Muscle of arm (tissue), 1 donor: ENCODE measurements at regions not wholly inside any gene's neighbourhood (a gene's known extent, or its start where the extent isn't known, plus 50 kb on each side); places are given as distances from the start of the nearest gene placed in this dataset.
"Not testable (repeated sequence)": the region's sequence is repeated elsewhere in the genome, so short reads cannot be mapped to it uniquely, and the experiment has no call there.

Source experiments
- DNase-seq: peaks from one replicate; pipeline ENCODE4 v3.0.0-alpha.2; 2013

DNA sequence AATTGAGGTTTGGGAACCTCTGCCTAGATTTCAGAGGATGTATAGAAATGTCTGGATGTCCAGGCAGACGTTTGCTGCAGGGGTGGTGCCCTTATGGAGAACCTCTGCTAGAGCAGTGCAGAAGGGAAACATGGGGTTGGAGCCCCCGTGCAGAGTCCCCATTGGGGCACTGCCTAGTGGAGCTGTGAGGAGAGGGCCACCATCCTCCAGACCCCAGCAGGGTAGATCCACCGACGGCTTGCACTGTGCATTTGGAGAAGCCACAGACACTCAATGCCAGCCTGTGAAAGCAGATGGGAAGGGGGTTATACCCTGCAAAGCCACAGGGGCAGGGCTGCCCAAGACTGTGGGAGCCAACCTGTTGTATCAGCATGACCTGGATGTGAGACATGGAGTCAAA is 354.6 kb downstream of the ZNF326 start:
- no peak for DNase-seq

DNA sequence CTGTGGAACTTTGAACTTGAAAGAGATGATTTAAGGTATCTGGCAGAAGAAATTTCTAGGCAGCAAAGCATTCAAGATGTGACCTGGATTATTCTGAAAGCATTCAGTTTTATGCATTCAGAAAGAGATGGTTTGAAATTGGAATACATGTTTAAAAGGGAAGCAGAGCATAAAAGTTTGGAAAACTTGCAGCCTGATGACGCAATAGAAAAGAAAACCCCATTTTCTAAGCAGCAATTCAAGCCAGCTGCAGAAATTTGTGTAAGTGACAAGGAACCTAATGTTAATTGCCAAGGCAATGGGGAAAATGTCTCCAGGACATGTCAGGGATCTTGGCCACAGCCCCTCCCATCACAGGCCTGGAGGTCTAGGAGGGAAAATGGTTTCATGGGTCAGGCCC is 354.0 kb downstream of the ZNF326 start:
- no peak for DNase-seq

DNA sequence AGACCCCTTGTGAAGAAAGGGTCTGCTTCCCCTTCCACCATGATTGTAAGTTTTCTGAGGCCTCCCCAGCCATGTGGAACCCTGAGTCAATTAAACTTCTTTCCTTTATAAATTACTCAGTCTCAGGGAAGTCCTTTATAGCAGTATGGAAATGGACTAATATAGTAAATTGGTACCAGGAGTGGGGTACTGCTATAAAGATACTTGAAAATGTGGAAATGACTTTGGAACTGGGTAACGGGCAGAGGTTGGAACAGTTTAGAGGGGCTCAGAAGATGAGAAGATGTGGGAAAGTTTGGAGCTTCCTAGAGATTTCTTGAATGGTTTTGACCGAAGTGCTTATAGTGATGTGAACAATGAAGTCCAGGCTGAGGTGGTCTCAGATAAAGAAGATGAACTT is 353.5 kb downstream of the ZNF326 start:
- not testable (repeated sequence) for DNase-seq

DNA sequence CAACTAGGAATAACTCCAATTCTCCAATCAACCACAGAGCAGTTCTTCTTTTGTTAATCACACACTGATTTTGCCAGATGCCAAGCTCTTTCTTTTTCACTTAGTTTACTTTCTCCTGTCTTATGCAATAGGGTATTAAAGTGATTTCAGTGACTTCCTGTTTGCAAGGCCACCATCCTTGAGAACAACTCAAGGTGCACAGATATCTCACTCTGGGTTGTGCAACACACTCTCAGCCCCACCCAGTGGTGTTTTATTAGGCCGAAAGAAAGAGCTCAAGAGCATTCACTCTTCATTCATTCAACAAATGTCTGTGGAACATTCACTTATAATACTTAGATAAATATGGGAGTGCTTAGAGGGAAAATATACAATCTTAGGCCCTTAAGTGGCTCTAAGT is 352.5 kb downstream of the ZNF326 start:
- no peak for DNase-seq

DNA sequence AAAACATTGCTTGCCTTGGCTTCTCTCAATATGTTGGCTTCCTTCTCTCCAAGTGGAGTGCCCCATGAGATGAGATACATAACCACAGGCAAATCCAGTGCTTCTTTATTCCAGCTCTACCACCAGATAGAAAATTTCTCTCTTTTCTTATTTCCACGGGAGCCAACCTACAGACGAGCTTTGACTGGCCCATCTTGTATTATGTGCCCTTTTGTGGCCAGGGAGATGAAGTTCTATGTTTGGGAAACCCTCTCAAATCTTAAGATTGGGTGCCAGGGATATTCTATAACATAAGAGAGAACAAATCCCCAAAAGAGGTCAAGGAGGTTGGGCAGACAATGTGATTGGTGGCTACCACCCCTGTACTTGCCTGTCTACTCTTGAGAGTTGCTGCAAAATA is 351.8 kb downstream of the ZNF326 start:
- DNase-seq, result no peak

DNA sequence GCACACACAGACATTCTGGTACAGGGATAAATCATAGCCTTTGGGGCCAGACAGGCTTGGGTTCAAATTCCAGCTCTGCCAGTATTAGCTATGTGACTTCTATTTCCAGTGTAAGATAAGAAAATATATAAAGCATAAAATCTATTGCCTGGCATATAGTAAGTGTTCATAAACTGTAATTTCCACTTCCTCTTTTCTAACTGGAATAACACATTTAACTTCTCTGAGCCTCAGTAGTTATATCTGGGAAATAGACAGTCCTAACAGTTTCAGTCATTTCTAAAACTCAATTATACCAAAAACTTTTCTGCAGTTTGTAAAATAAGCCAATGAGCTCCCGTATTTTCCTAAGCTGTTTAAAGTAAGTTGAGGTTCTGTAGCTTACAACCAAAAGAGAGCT is 351.4 kb downstream of the ZNF326 start:
- no peak for DNase-seq

DNA sequence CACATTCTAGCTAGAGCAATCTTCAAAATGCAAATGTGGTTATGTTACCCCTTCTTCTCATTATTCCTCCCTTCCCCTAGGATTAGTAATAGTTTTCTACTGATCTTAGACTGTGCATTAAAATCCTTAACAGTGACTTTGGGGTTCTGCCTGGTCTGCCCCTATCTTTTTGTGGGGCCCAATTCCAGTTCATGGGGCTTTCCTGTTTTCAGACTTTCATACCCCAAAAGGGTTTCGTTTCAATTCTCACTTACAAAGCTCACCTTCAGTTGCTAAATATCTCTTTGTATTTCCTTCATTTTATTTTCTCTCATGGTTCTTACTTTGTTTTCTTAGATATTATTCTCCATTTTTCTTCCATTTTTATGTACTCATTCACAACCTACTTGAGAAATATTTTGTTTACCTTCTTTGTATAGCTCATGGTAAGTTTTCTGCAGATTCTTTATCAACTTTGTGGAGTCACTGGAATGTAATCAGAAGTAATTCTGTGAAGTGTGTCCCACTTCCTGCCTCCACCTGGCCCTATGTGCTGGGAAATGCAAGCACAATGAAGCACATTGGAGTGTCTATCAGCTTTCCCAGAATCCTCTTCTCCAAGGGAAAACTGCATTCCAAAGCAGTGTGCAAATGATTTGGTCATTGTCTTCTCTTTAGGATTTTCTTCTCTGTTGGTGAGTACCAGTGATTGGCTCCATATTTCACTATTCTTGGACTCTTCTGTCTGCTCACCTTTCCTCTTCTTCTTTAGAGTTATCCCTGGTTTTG is 350.2 kb downstream of the ZNF326 start:
- DNase-seq, result no peak

DNA sequence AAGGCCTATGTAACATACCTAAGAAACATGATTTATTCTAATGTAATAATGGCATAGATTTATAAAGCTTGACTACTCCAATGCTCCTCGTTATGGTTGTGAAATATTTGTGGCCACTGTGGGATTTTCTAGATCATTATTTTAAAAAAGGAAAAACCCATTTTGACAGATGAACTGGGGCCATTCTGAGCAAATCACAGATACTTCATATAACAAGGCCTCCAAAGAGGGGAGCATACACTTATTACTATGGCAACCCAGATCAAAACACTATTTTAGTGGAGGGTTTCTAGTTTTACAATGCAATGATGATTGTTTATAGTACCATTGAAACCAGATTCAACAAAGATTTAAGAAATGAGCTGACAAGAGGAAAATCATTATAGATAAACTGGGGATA is 346.6 kb downstream of the ZNF326 start:
- no peak for DNase-seq

DNA sequence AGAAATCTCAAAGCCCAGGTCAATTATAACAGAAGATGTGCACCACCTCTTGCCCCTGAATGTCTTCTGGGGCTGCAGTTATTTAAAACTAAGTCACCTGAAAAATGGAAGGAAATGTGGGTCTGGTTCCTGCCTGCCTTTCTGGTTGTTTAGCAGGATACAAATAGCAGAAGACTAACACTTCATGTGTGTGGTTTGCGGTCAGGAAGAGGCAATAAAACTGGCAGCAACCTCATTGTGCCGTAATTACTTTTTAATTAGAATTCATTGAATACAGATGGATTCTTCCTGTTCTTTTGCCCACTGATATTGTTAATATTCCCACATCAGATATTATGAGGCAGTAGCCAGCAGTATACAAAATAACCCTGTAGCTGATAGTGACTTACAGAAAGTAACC is 345.7 kb downstream of the ZNF326 start:
- DNase-seq, result no peak

DNA sequence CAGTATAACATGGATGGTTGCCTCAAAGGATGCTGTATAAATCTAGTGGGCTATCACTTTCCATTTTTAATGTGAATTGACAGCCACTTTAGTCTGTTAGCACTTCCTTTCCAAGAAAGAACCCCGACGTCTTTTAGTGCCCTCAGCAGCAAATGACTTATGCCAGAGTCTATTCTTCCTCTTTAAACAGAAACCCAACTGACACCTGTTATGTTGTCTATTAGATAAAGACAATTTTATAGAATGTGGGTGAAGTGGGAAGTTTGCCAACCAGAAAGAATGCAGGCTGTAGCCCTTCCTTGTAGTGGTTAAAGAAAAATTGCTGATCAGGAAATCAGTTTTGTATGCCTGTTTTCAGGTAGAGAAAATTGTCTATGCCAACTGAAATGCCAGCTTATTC is 344.9 kb downstream of the ZNF326 start:
- DNase-seq, result no peak

DNA sequence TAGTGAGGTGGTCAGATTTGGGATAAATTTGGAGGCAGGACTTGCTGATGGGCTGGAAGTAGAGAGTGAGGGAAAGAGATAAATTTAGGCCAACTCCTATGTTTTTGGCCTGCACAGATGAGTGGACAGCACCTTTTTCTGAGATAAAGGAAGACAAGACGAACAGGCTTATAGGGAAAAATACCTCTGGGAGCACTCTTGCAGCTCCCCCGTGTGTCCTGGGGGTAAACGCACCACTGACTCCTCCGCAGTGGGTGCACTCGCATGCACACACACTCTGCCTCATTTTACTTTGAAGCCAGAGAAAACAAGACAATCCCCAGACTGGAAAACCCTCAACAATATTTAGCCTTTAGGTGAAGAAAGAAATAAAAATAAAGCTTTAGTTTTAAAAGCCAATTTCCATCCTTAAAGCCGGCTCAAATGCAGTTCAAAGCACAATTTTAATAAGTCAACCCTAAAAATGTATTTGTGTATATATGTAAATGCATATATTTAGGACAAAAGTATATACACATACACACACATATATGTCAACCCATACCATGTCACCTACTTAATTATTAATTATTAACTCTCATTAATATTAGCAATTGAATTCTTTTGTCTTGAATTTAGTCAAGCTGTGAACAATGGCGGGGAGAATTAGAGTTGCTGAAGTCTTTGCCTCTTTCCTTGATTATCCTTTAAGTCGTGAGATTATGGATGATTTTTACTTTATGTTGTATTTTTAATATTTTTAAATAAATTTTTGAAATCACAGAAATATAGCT is 341.8 kb downstream of the ZNF326 start:
- no peak for DNase-seq

DNA sequence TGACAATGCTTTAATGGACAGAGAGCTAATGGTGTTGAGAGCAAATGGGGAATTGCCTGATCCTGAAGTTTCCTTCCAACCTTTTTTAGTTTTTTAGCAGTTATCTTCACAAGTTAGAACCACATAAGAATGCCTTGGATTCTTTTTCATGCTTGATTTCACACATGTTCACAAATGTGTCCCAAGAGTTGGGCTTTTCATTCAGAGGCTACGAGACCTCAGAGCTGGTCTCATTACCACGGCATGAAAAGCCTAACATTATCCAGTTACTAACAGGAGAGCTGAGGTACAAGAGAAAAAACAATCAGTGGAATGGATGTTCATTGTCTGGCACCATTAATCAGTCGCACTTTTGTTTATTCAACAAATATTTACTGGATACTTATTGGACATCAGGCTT is 340.6 kb downstream of the ZNF326 start:
- no peak for DNase-seq

DNA sequence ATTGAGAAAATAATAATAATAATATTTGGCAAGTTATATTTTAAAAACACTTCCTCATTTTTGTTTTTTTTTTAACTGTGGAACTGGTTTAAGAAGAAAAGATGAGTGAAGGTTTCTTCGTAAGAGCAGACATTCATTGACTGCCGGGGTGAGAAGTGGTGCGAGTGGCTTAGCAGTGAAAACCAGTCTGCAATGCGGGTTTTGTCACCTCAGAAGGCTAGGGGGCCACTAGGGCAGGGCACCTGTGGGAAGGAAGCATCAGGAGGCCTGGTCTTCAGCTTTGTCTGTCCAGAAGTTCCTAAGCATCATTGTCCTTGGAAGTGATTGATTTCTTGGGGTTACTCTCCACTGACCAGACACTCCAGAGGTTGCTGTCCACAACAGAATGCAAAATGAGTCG is 339.2 kb downstream of the ZNF326 start:
- no peak for DNase-seq

DNA sequence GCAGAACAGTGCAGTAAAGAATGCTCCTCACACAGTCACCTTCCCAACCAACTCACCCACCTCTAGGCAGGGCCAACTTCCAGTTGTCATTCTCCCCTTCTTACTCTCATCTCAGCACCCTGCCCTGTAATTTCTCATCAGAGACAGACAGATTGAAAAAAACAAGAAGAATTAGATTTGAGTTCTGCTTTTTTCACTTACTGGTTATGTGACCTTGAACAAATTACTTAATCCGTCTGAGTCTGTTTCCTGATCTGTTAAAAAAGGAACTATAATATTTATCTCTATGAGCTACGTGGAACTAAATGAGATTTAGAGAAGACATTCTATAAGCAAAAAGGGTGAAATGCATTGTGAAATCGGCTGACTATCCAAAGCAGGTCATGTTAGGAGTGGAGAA is 330.3 kb downstream of the ZNF326 start:
- DNase-seq, result no peak

DNA sequence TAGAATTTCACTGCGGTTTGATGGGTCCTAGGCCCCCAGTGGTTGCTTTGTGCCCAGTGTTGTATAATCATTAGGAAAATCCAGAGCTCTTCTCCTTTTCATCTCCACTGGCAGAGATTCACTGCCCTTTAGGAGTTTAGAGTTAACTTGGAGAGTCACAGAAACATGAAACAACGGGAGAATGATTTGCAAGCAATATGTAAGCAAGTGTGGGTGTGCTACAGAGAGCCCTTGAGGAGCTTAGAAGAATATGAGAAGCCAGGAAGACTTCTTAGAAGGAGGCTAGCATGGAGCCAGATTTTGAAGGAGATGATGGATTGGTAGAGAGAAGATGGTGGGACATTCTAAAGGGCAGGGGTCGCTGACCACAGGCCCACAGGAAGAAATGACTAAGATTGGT is 327.3 kb downstream of the ZNF326 start:
- no peak for DNase-seq

DNA sequence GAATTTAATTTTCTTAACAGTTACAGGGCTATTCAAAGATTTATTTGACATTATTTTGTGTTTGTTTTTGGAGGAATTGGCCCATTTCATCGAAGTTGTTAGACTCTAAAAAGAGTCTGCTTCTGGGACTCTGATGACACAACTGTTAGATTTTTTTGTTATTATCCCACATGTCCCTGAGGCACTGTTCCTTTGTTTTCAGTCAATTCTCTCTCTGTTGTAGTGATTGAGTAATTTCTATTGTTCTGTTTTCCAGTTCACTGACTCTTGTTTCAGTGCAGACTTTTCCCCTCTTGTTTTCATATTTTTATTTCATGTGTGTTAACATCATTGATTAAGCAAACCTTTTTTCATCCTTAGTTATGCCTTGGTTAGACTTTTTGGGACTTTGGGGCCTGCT is 325.0 kb downstream of the ZNF326 start:
- DNase-seq, result peak; percentile 18

DNA sequence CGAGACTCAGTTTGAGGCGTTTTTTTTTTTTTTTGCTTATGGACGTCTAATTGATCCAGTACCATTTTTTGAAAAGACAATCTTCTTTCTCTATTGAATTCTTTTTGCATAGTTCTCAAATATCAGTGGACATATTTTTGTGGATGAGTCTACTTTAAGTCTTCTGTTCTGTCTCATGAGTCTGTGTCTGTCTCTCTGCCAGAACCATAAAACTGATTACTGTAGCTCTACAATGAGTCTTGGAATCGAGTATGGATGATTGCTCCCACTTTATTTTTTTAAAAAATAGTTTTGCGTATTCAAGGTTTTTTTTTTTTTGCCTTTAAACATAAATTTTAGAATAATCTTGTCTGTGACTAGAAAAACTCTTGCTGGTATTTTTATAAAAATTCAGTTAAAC is 323.5 kb downstream of the ZNF326 start:
- DNase-seq, result peak; percentile 66

DNA sequence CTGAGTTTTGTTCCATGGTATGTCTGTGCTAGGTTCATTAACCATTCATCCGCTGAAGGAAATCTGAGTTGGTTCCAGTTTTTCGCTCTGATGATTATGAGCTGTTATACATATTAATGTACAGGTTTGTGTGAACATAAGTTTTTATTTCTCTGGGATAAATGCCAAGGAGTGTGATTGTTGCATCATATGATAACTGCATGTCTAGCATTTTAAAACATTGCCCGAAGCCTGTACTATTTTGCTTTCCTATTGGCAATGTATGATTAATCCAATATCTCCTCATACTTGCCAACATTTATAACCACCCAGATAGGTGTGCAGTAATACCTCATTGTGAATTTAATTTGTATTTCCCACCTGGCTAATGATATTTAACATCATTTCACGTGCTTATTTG is 322.7 kb downstream of the ZNF326 start:
- DNase-seq, result no peak

DNA sequence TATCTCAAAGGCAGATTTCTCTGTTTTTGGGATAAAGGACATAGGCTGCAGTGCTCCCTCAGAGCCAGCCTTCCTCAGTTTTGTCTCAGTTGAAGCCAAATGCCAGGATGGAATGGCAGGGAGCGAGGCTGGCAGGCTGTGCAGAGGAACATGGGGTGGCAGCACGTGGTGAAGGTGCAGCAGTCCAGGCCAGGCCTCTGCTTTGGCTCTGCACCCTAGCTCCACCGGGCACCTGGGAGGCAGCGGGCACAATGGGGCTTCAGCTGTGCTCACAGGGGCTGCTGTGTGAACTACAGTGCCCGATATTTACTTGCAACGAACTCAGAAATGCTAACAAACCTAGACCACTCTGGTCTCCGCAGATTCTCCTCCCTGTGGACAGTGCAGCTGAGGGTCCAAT is 319.6 kb downstream of the ZNF326 start:
- DNase-seq, result no peak

DNA sequence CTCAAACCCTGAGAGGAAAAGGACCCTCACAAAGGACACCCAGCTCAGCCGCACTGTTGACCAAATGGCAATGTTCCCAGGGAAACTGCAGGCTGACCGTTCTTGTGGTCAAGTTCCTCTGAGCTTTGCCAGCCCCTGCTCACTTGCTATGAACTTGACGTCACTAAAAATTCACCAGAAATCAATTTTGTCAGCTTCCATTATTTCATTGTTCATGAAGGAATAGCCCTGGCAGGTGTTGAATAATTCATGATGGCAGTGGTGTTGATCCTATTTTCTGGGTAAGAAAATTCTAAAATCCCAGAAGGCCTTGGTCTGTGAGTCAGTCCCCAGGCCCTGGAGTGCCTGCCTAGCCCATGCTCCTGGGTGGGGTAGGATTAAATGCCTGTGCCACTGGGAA is 318.9 kb downstream of the ZNF326 start:
- DNase-seq, result no peak

DNA sequence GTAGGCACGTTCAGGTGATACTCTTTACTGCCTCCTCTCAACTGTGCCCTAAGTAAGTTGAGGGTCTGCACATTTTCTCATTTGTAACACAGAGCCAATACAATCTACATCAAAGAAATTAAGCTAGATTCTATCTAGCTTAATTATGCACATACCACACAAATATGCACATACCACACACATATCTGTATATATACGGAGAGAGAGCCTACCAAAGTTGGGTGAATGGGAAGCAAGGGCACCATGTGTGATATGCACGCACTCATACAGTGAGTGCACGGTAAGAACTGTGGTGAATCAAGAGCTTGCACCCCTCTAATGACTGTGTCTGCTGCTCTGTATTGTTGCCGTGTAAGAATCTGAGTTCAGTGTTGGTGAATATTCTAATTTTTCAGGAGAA is 314.9 kb downstream of the ZNF326 start:
- no peak for DNase-seq

DNA sequence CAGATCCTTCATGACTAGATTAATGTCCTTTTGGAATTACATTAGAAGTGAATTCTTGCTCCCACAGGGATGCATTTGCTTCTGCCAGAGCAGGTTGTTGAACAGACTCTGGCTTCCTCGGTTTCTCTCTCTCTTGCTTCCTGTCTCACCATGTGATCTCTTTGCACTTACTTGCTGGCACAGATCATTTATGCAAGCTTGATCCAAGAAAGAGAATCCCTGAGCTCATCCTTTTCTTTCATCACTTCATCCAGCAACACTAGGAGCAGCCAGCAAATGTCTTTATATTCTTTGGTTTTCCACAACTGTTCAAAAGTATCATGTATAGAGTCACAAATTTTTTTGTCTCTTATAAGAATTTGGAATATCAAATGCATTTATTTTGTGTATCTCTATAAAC is 313.5 kb downstream of the ZNF326 start:
- peak; percentile 52 for DNase-seq

DNA sequence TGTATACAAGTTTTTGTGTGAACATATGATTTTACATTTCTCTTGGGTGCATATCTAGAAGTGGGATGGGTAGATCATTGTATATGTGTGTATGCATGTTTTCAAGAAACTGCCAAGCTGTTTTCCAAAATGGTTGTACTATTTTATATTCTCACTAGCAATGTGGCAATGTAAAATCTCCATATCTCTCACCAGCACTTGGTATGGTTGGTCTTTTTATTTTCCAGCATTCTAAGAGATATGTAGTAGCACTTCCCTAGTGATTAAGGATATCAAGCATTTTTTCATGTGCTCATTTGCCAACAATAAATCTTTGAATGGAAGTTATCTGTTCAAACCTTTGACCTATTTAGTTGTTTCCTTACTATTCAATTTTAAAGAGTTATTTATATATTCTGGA is 310.7 kb downstream of the ZNF326 start:
- DNase-seq, result no peak

DNA sequence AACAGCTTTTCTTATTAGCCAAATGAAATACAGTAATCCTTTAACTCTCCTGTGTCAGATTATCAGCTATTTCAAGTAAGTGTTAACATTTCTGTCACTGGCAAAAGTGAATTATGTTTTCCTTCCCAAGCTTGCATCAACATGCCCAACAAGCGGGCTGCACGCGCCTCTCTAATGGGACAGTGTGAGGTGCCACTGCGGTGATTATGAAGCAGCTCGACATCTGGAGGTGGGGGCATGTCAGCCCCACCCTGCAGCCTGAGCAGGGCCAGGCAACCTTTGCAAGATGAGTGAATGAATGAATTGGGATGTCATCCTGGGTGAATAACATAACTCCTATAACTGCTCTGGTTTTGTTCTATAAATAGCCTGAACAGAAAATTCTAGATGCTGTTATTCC is 301.4 kb downstream of the ZNF326 start:
- no peak for DNase-seq
